Astrocyte of the cerebellum (primary cell): ENCODE measurements at regions not wholly inside any gene's neighbourhood (a gene's known extent, or its start where the extent isn't known, plus 50 kb on each side); places are given as distances from the start of the nearest gene placed in this dataset.

Source experiments
- DNase-seq: peaks from one replicate; pipeline ENCODE4 v3.0.0-alpha.2; 2011; ENCODE audit warnings: low read depth
- H3K4me3 ChIP-seq: 2 replicates; pipeline ENCODE4 v1.5.1; 2011; ENCODE audit warnings: mild to moderate bottlenecking, low read depth, low read length, moderate library complexity
- CTCF ChIP-seq: IDR thresholded peaks from 2 replicates; pipeline ENCODE4 v1.5.1; 2012; ENCODE audit warnings: low read length, low read depth, moderate library complexity, mild to moderate bottlenecking; ENCODE audit errors: missing control alignments
- in situ Hi-C: cut with HindIII; loops from 2 replicates; pipeline ENCODE4 v1.10.0; 2017; ENCODE audit warnings: low sequenced_read_pairs

- in situ Hi-C loops: no loop called here
- DNase-seq: no peak
- no peak overlapping the region for H3K4me3 ChIP-seq
- no peak for TF ChIP-seq CTCF
Measured at GRCh38 chr10:117948493-117948892, 98.2 kb downstream of the RAB11FIP2 start.

- DNase-seq: no peak
- no peak for TF ChIP-seq CTCF
- no peak overlapping the region for H3K4me3 ChIP-seq
- in situ Hi-C loops: no loop called here
Measured at GRCh38 chr10:117950408-117950807, 96.3 kb downstream of the RAB11FIP2 start.
